ENCODE measurements at regions not wholly inside any gene's neighbourhood (a gene's known extent, or its start where the extent isn't known, plus 50 kb on each side); places are given as distances from the start of the nearest gene placed in this dataset.

DNA sequence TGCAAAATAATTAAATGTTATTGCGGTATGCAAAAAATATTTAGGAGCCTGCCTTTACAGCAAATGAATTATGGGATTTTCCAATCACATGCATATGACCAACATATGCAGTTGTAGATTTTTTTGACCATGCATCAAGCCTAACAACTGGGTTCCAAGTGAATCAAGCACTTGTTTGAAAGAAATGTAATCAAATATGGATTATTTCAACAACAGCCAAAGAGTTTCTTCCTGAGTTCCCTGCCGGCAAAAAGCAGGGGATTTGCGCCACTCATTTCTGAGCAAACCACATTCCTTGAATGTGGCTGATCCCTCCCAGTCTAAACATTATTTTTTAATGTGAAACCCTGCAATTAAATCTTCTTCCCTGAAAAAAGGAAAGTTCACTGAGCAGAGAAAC is 100.1 kb upstream of the ADTRP start:
- TF ChIP-seq CTCF (IDR thresholded peaks at IDR 0.05; ENCODE audit: low read depth, low read length) = no peak
- no peak for TF ChIP-seq EZH2phosphoT487 (IDR thresholded peaks at IDR 0.05; ENCODE audit: low read depth)
